ENCODE measurements at regions not wholly inside any gene's neighbourhood (a gene's known extent, or its start where the extent isn't known, plus 50 kb on each side); places are given as distances from the start of the nearest gene placed in this dataset.
A peak's percentile ranks its signal among the peaks of the same experiment; 100 is the strongest.
"Not testable (repeated sequence)": the region's sequence is repeated elsewhere in the genome, so short reads cannot be mapped to it uniquely, and the experiment has no call there.

GRCh38 chr4:66929748-66930147, 615.6 kb downstream of the CENPC start:
- DNase-seq (ENCODE audit: low read depth in 2 of 2) = no peak

- DNase-seq (ENCODE audit: low read depth in 2 of 2) = not testable (repeated sequence)
Observed at GRCh38 chr4:66928881-66929280, 616.4 kb downstream of the CENPC start.

GRCh38 chr4:66927937-66928336, 617.4 kb downstream of the CENPC start:
- DNase-seq (ENCODE audit: low read depth in 2 of 2) = no peak

GRCh38 chr4:66926687-66927086, 618.6 kb downstream of the CENPC start:
- no peak for DNase-seq (ENCODE audit: low read depth in 2 of 2)

GRCh38 chr4:66923081-66923865, 622.0 kb downstream of the CENPC start:
- DNase-seq (ENCODE audit: low read depth in 2 of 2) = no peak

- DNase-seq (ENCODE audit: low read depth in 2 of 2) = no peak
Observed at GRCh38 chr4:66921433-66921832, 623.9 kb downstream of the CENPC start.

GRCh38 chr4:66920514-66920913, 624.8 kb downstream of the CENPC start:
- no peak for DNase-seq (ENCODE audit: low read depth in 2 of 2)

GRCh38 chr4:66911880-66912279, 633.4 kb downstream of the CENPC start:
- peak in 1 of 2 experiments; percentile 1 for DNase-seq (ENCODE audit: low read depth in 2 of 2)

GRCh38 chr4:66906314-66906713, 639.0 kb downstream of the CENPC start:
- DNase-seq (ENCODE audit: low read depth in 2 of 2) = no peak

- no peak for DNase-seq (ENCODE audit: low read depth in 2 of 2)
Observed at GRCh38 chr4:66899422-66900065, 645.8 kb downstream of the CENPC start.

- no peak for DNase-seq (ENCODE audit: low read depth in 2 of 2)
Observed at GRCh38 chr4:66893807-66894206, 651.5 kb downstream of the CENPC start.

- DNase-seq (ENCODE audit: low read depth in 2 of 2) = no peak
Observed at GRCh38 chr4:66887061-66887460, 658.2 kb downstream of the CENPC start.

- no peak for DNase-seq (ENCODE audit: low read depth in 2 of 2)
Observed at GRCh38 chr4:66885501-66886165, 659.7 kb downstream of the CENPC start.

- DNase-seq (ENCODE audit: low read depth in 2 of 2) = no peak
Observed at GRCh38 chr4:66876946-66877345, 668.4 kb downstream of the CENPC start.

GRCh38 chr4:66872661-66873060, 672.6 kb downstream of the CENPC start:
- no peak for DNase-seq (ENCODE audit: low read depth in 2 of 2)

GRCh38 chr4:66863481-66863880, 681.8 kb downstream of the CENPC start:
- DNase-seq (ENCODE audit: low read depth in 2 of 2) = no peak

- DNase-seq (ENCODE audit: low read depth in 2 of 2) = no peak
Observed at GRCh38 chr4:66855956-66856355, 689.3 kb downstream of the CENPC start.

GRCh38 chr4:66853845-66854244, 691.5 kb downstream of the CENPC start:
- no peak for DNase-seq (ENCODE audit: low read depth in 2 of 2)

GRCh38 chr4:66852843-66853242, 692.5 kb downstream of the CENPC start:
- no peak for DNase-seq (ENCODE audit: low read depth in 2 of 2)

- no peak for DNase-seq (ENCODE audit: low read depth in 2 of 2)
Observed at GRCh38 chr4:66849596-66849995, 695.7 kb downstream of the CENPC start.

- DNase-seq (ENCODE audit: low read depth in 2 of 2) = no peak
Observed at GRCh38 chr4:66842724-66843088, 702.6 kb downstream of the CENPC start.

GRCh38 chr4:66842026-66842723, 703.1 kb downstream of the CENPC start:
- DNase-seq (ENCODE audit: low read depth in 2 of 2) = no peak
